HG02763 (cell line): ENCODE measurements at regions not wholly inside any gene's neighbourhood (a gene's known extent, or its start where the extent isn't known, plus 50 kb on each side); places are given as distances from the start of the nearest gene placed in this dataset.

ENCODE experiments used
- ATAC-seq: cut with Tn5 transposase; IDR thresholded peaks from one replicate; pipeline ENCODE4 v1.9.1; 2021; ENCODE audit warnings: mild to moderate bottlenecking, moderate library complexity; ENCODE audit not compliant: unreplicated experiment

- ATAC-seq, result no peak
Measured at GRCh38 chr4:1466034-1466862, 60.0 kb upstream of the NKX1-1 start.

GRCh38 chr4:1465173-1466033 lies 59.2 kb upstream of the NKX1-1 start:
- no peak for ATAC-seq

GRCh38 chr4:1464581-1465171 lies 58.4 kb upstream of the NKX1-1 start:
- no peak for ATAC-seq

- no peak for ATAC-seq
Measured at GRCh38 chr4:1463927-1464540, 57.8 kb upstream of the NKX1-1 start.

- ATAC-seq, result no peak
Measured at GRCh38 chr4:1463088-1463926, 57.1 kb upstream of the NKX1-1 start.

GRCh38 chr4:1462768-1463075 lies 56.5 kb upstream of the NKX1-1 start:
- no peak for ATAC-seq

- ATAC-seq, result no peak
Measured at GRCh38 chr4:1462009-1462767, 55.9 kb upstream of the NKX1-1 start.

- ATAC-seq, result no peak
Measured at GRCh38 chr4:1460967-1461868, 55.0 kb upstream of the NKX1-1 start.

- ATAC-seq, result no peak
Measured at GRCh38 chr4:1459722-1460511, 53.7 kb upstream of the NKX1-1 start.

- ATAC-seq, result no peak
Measured at GRCh38 chr4:1459081-1459721, 53.0 kb upstream of the NKX1-1 start.

GRCh38 chr4:1458581-1458980 lies 52.3 kb upstream of the NKX1-1 start:
- ATAC-seq, result no peak
